ENCODE measurements at regions not wholly inside any gene's neighbourhood (a gene's known extent, or its start where the extent isn't known, plus 50 kb on each side); places are given as distances from the start of the nearest gene placed in this dataset.

GRCh38 chr13:68234274-68234673, 1004.1 kb upstream of the PCDH9 start:
- H3K4me1 ChIP-seq (ENCODE audit: insufficient read depth, low read length): peaks cover 17% of the 10 kb centered on the region; the same call in 1 of the 2 replicates
- no peaks in the 10 kb centered on the region for H3K27me3 ChIP-seq (ENCODE audit: insufficient read depth, low read length)
- H3K4me3 ChIP-seq (ENCODE audit: low read length): no peak overlapping the region
- no peaks in the 10 kb centered on the region for H3K9me3 ChIP-seq (ENCODE audit: insufficient read depth, low read depth, low read length)
- no peaks in the 10 kb centered on the region for H3K36me3 ChIP-seq (ENCODE audit: insufficient read depth, low read depth, low read length)
- H3K27ac ChIP-seq (ENCODE audit: low read length): no peak overlapping the region
- no peak overlapping the region for H3K9ac ChIP-seq (ENCODE audit: low read depth, low read length)

GRCh38 chr13:68232351-68233130, 1002.4 kb upstream of the PCDH9 start:
- Histone ChIP-seq H3K4me1 (ENCODE audit: insufficient read depth, low read length) (peaks cover 17% of the 10 kb centered on the region; the same call in 1 of the 2 replicates), H3K9ac (ENCODE audit: low read depth, low read length) (no peak overlapping the region), H3K9me3 (ENCODE audit: insufficient read depth, low read depth, low read length) (no peaks in the 10 kb centered on the region), H3K36me3 (ENCODE audit: insufficient read depth, low read depth, low read length) (no peaks in the 10 kb centered on the region), H3K27me3 (ENCODE audit: insufficient read depth, low read length) (no peaks in the 10 kb centered on the region), H3K27ac (ENCODE audit: low read length) (no peak overlapping the region), H3K4me3 (ENCODE audit: low read length) (no peak overlapping the region)

DNA sequence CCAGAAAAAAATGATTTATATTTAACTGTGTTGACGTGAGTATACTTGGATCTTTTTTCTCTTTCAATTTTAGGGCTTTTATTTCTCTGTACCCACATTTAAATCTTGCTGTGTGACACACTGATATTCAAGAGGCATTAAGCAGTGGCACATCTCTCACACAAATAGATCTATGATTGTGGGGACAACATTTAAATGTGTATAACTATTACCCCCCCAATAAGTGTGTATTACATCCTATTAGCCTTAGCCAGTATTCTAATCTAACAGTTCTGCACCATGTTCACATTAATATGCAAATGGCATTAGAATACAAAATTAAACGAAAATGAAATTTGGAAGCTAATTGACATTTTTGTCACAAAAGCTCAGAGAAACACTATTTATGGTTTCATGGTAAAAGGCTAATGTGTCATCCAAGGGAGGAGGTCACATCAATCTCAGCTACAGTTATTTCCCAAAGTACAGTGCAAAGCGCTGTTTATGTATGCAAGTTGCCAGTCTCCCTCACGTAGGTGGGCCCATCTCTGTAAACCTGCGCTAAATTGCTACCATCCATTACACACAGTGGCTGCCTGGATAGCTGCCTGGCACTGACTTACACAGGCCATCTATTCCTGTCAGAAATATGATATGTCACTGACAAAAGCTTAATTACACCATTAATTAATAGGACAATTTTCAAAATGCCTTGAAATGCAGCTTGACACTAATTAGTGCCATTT, 984.7 kb upstream of the PCDH9 start:
- Histone ChIP-seq H3K27me3 (ENCODE audit: insufficient read depth, low read length) (no peaks in the 10 kb centered on the region), H3K4me3 (ENCODE audit: low read length) (no peak overlapping the region), H3K9me3 (ENCODE audit: insufficient read depth, low read depth, low read length) (no peaks in the 10 kb centered on the region), H3K36me3 (ENCODE audit: insufficient read depth, low read depth, low read length) (no peaks in the 10 kb centered on the region), H3K4me1 (ENCODE audit: insufficient read depth, low read length) (no peaks in the 10 kb centered on the region), H3K27ac (ENCODE audit: low read length) (no peak overlapping the region), H3K9ac (ENCODE audit: low read depth, low read length) (no peak overlapping the region)

GRCh38 chr13:68199271-68199670, 969.1 kb upstream of the PCDH9 start:
- Histone ChIP-seq H3K4me3 (ENCODE audit: low read length) (no peak overlapping the region), H3K36me3 (ENCODE audit: insufficient read depth, low read depth, low read length) (no peaks in the 10 kb centered on the region), H3K9me3 (ENCODE audit: insufficient read depth, low read depth, low read length) (no peaks in the 10 kb centered on the region), H3K4me1 (ENCODE audit: insufficient read depth, low read length) (no peaks in the 10 kb centered on the region), H3K27ac (ENCODE audit: low read length) (no peak overlapping the region), H3K27me3 (ENCODE audit: insufficient read depth, low read length) (no peaks in the 10 kb centered on the region), H3K9ac (ENCODE audit: low read depth, low read length) (no peak overlapping the region)

- H3K9ac ChIP-seq (ENCODE audit: low read depth, low read length): no peak overlapping the region
- H3K9me3 ChIP-seq (ENCODE audit: insufficient read depth, low read depth, low read length): no peaks in the 10 kb centered on the region
- no peaks in the 10 kb centered on the region for H3K36me3 ChIP-seq (ENCODE audit: insufficient read depth, low read depth, low read length)
- H3K4me3 ChIP-seq (ENCODE audit: low read length): no peak overlapping the region
- H3K27ac ChIP-seq (ENCODE audit: low read length): no peak overlapping the region
- H3K27me3 ChIP-seq (ENCODE audit: insufficient read depth, low read length): no peaks in the 10 kb centered on the region
- H3K4me1 ChIP-seq (ENCODE audit: insufficient read depth, low read length): no peaks in the 10 kb centered on the region
These were observed 960.7 kb upstream of the PCDH9 start for GRCh38 chr13:68190818-68191217.

DNA sequence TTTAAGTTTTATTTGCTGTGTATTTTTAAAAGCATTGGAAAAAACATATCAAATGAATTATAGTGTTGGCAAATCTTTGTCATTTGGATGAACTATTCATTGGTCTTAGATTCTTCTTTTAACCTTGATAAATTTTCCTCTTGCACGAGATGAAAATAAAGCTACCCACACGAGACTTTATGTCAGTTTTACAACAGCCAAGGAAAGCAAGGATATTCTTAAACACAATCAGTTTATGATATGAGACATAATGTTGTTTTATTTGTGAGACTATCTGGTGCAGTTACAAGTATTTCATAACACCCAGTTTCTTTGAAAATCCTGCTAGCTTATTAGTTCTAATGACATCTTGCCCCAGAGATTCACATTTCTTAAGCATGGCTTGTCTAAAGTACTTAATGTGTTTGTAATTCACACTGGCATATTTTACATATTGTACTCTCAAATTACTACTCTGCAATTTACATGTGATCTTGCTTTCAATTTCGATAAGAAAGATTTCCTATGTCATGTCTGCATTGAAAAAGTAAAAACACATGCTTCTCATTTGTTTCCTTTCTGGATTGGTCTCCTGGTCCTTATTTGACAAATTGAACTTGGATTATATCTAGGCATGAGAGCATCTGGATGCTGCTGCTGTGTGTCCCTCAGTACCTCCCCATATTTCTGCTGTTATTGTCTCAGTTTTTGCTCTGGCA, 955.5 kb upstream of the PCDH9 start:
- H3K36me3 ChIP-seq (ENCODE audit: insufficient read depth, low read depth, low read length): no peaks in the 10 kb centered on the region
- H3K4me3 ChIP-seq (ENCODE audit: low read length): no peak overlapping the region
- H3K27ac ChIP-seq (ENCODE audit: low read length): no peak overlapping the region
- no peak overlapping the region for H3K9ac ChIP-seq (ENCODE audit: low read depth, low read length)
- no peaks in the 10 kb centered on the region for H3K9me3 ChIP-seq (ENCODE audit: insufficient read depth, low read depth, low read length)
- no peaks in the 10 kb centered on the region for H3K27me3 ChIP-seq (ENCODE audit: insufficient read depth, low read length)
- no peaks in the 10 kb centered on the region for H3K4me1 ChIP-seq (ENCODE audit: insufficient read depth, low read length)

GRCh38 chr13:68176475-68176874, 946.3 kb upstream of the PCDH9 start:
- no peaks in the 10 kb centered on the region for H3K4me1 ChIP-seq (ENCODE audit: insufficient read depth, low read length)
- H3K27me3 ChIP-seq (ENCODE audit: insufficient read depth, low read length): no peaks in the 10 kb centered on the region
- no peaks in the 10 kb centered on the region for H3K36me3 ChIP-seq (ENCODE audit: insufficient read depth, low read depth, low read length)
- H3K4me3 ChIP-seq (ENCODE audit: low read length): no peak overlapping the region
- H3K9ac ChIP-seq (ENCODE audit: low read depth, low read length): no peak overlapping the region
- no peaks in the 10 kb centered on the region; the same call in 1 of the 2 replicates for H3K9me3 ChIP-seq (ENCODE audit: insufficient read depth, low read depth, low read length)
- no peak overlapping the region for H3K27ac ChIP-seq (ENCODE audit: low read length)

DNA sequence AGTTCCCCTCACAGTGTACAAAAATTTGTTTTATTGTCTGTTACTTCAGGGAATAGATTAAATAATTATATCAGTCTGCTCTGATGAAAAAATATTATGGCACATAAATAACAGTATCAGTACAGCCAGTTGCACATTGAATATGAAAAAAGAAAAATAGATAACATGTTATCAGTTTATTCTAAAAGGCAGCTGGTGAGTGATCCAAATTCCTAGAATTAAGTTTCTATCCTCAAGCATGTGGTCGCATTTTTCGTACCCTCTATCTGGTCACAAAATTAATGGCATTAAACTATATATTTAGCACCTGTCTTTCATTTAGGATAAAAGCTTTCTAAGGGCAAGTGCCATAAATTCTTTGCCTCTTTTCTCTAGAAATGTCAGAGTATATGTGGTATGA, 944.8 kb upstream of the PCDH9 start:
- Histone ChIP-seq H3K9me3 (ENCODE audit: insufficient read depth, low read depth, low read length) (no peaks in the 10 kb centered on the region), H3K27me3 (ENCODE audit: insufficient read depth, low read length) (no peaks in the 10 kb centered on the region), H3K36me3 (ENCODE audit: insufficient read depth, low read depth, low read length) (no peaks in the 10 kb centered on the region), H3K27ac (ENCODE audit: low read length) (no peak overlapping the region), H3K4me1 (ENCODE audit: insufficient read depth, low read length) (no peaks in the 10 kb centered on the region), H3K4me3 (ENCODE audit: low read length) (no peak overlapping the region), H3K9ac (ENCODE audit: low read depth, low read length) (no peak overlapping the region)

- no peaks in the 10 kb centered on the region for H3K27me3 ChIP-seq (ENCODE audit: insufficient read depth, low read length)
- H3K36me3 ChIP-seq (ENCODE audit: insufficient read depth, low read depth, low read length): no peaks in the 10 kb centered on the region
- no peak overlapping the region for H3K4me3 ChIP-seq (ENCODE audit: low read length)
- H3K27ac ChIP-seq (ENCODE audit: low read length): no peak overlapping the region
- H3K4me1 ChIP-seq (ENCODE audit: insufficient read depth, low read length): no peaks in the 10 kb centered on the region
- no peak overlapping the region for H3K9ac ChIP-seq (ENCODE audit: low read depth, low read length)
- H3K9me3 ChIP-seq (ENCODE audit: insufficient read depth, low read depth, low read length): no peaks in the 10 kb centered on the region
These were observed 943.0 kb upstream of the PCDH9 start for GRCh38 chr13:68173111-68173510.

DNA sequence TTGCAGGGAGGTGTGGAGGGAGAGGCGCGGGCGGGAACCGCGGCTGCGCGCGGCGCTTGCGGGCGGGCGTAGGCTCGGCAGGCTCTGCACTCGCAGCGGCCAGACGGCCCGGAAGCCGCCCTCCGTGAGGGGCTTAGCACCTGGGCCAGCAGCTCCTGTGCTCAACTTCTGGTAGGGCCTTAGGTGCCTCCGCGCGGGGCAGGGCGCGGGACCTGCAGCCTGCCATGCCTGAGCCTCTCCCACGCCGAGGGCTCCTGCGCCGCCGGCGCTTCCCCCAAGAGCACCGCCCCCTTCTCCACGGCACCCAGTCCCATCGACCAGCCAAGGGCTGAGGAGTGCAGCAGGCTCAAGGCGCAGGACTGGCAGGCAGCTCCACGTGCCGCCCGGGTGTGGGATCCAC, 940.8 kb upstream of the PCDH9 start:
- Histone ChIP-seq H3K27me3 (ENCODE audit: insufficient read depth, low read length) (no peaks in the 10 kb centered on the region), H3K36me3 (ENCODE audit: insufficient read depth, low read depth, low read length) (no peaks in the 10 kb centered on the region), H3K4me1 (ENCODE audit: insufficient read depth, low read length) (no peaks in the 10 kb centered on the region), H3K9me3 (ENCODE audit: insufficient read depth, low read depth, low read length) (no peaks in the 10 kb centered on the region), H3K4me3 (ENCODE audit: low read length) (no peak overlapping the region), H3K27ac (ENCODE audit: low read length) (no peak overlapping the region), H3K9ac (ENCODE audit: low read depth, low read length) (no peak overlapping the region)

DNA sequence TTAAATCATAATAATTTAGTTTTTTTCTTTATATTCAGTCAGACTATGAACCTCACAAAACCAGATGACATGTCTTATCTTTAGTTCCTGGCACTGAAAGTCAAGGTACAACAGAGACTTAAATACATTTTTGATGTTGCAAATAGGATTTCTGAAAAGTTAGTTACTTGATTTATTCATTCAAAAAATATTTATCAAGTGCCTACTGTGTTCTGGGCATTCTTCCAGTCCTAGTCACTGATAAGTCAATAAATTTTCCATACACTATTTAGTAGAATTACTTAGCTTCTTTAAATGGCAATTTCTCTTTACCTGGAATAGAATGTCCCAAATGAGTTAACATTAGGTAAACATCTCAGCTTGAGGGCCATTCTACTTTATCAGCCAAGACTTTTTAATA, 938.3 kb upstream of the PCDH9 start:
- Histone ChIP-seq H3K27ac (ENCODE audit: low read length) (no peak overlapping the region), H3K4me1 (ENCODE audit: insufficient read depth, low read length) (no peaks in the 10 kb centered on the region), H3K27me3 (ENCODE audit: insufficient read depth, low read length) (no peaks in the 10 kb centered on the region), H3K9ac (ENCODE audit: low read depth, low read length) (no peak overlapping the region), H3K4me3 (ENCODE audit: low read length) (no peak overlapping the region), H3K36me3 (ENCODE audit: insufficient read depth, low read depth, low read length) (no peaks in the 10 kb centered on the region), H3K9me3 (ENCODE audit: insufficient read depth, low read depth, low read length) (no peaks in the 10 kb centered on the region)
